ENCODE measurements at regions not wholly inside any gene's neighbourhood (a gene's known extent, or its start where the extent isn't known, plus 50 kb on each side); places are given as distances from the start of the nearest gene placed in this dataset.

- no peak for TF ChIP-seq CTCF (IDR thresholded peaks at IDR 0.05)
- Histone ChIP-seq H3K4me2 (replicated peaks; ENCODE audit: extremely low read depth, low read length, poor library complexity, severe bottlenecking) (no peak overlapping the region), H3K27ac (ENCODE audit: low read depth in 1 of 2, low read length in 2 of 2) (no peak overlapping the region), H3K9me3 (replicated peaks in 1 of 2; ENCODE audit: control insufficient read depth in 1 of 2, insufficient read depth in 1 of 2, low read length in 2 of 2) (peaks cover 0 to 9% of the 10 kb centered on the region in 2 donors), H3K4me3 (replicated peaks in 1 of 3; ENCODE audit: low read depth in 2 of 3, low read length in 3 of 3) (no peak overlapping the region), H4K20me1 (ENCODE audit: insufficient read depth, low read length) (no peaks in the 10 kb centered on the region), H3K79me2 (ENCODE audit: insufficient read depth, low read length) (no peaks in the 10 kb centered on the region), H3K27me3 (ENCODE audit: control insufficient read depth in 2 of 2, insufficient read depth in 2 of 2, low read length in 2 of 2) (no peaks in the 10 kb centered on the region), H2AFZ (ENCODE audit: insufficient read depth, low read depth, low read length, poor library complexity, severe bottlenecking) (no peak overlapping the region), H3K9ac (ENCODE audit: insufficient read depth, low read length, poor library complexity, severe bottlenecking) (no peak overlapping the region), H3K4me1 (ENCODE audit: control insufficient read depth in 1 of 2, insufficient read depth in 2 of 2, low read length in 2 of 2) (no peaks in the 10 kb centered on the region), H3K36me3 (replicated peaks in 1 of 2; ENCODE audit: control insufficient read depth in 1 of 2, insufficient read depth in 2 of 2, low read length in 2 of 2) (no peaks in the 10 kb centered on the region)
- Mint-ChIP-seq H3K27ac (peak overlapping the region in 1 of 7 donors; percentile 43), H3K36me3 (no peaks in the 10 kb centered on the region), H3K4me3 (no peak overlapping the region), H3K9me3 (peaks cover 1 to 11% (median 4%) of the 10 kb centered on the region in 7 donors), H3K27me3 (ENCODE audit: low read depth in 3 of 3) (peaks cover 0 to 5% (median 5%) of the 10 kb centered on the region in 3 donors), H3K4me1 (peaks cover 11% of the 10 kb centered on the region)
- no peak for DNase-seq
- 100% methylated on average over 3 of the region's 3 CpGs for WGBS (ENCODE audit: insufficient coverage)
- intact Hi-C loops (cut with micrococcal nuclease) = no loop called here
Measured at GRCh38 chr5:61230492-61230891, 68.2 kb upstream of the SMIM15 start.

GRCh38 chr5:61231813-61232212 lies 69.5 kb upstream of the SMIM15 start:
- no peak overlapping the region for H3K4me3 ChIP-seq (replicated peaks in 1 of 3; ENCODE audit: low read depth in 2 of 3, low read length in 3 of 3)
- intact Hi-C loops (cut with micrococcal nuclease) = no loop called here
- peaks cover 0 to 5% (median 5%) of the 10 kb centered on the region in 3 donors for H3K27me3 Mint-ChIP-seq (ENCODE audit: low read depth in 3 of 3)
- no peak overlapping the region for H2AFZ ChIP-seq (ENCODE audit: insufficient read depth, low read depth, low read length, poor library complexity, severe bottlenecking)
- no peak overlapping the region for H3K4me2 ChIP-seq (replicated peaks; ENCODE audit: extremely low read depth, low read length, poor library complexity, severe bottlenecking)
- no peaks in the 10 kb centered on the region for H3K27me3 ChIP-seq (ENCODE audit: control insufficient read depth in 2 of 2, insufficient read depth in 2 of 2, low read length in 2 of 2)
- TF ChIP-seq CTCF (IDR thresholded peaks at IDR 0.05) = no peak
- H3K79me2 ChIP-seq (ENCODE audit: insufficient read depth, low read length) = no peaks in the 10 kb centered on the region
- H3K4me3 Mint-ChIP-seq = no peak overlapping the region
- no peaks in the 10 kb centered on the region for H3K4me1 ChIP-seq (ENCODE audit: control insufficient read depth in 1 of 2, insufficient read depth in 2 of 2, low read length in 2 of 2)
- H3K27ac ChIP-seq (ENCODE audit: low read depth in 1 of 2, low read length in 2 of 2) = no peak overlapping the region
- no peak overlapping the region for H3K27ac Mint-ChIP-seq
- no peak for DNase-seq
- H4K20me1 ChIP-seq (ENCODE audit: insufficient read depth, low read length) = no peaks in the 10 kb centered on the region
- H3K9me3 ChIP-seq (replicated peaks in 1 of 2; ENCODE audit: control insufficient read depth in 1 of 2, insufficient read depth in 1 of 2, low read length in 2 of 2) = peaks cover 0 to 11% of the 10 kb centered on the region in 2 donors
- peaks cover 11% of the 10 kb centered on the region for H3K4me1 Mint-ChIP-seq
- H3K36me3 Mint-ChIP-seq = no peaks in the 10 kb centered on the region
- no peaks in the 10 kb centered on the region for H3K36me3 ChIP-seq (replicated peaks in 1 of 2; ENCODE audit: control insufficient read depth in 1 of 2, insufficient read depth in 2 of 2, low read length in 2 of 2)
- H3K9me3 Mint-ChIP-seq = peaks cover 1 to 14% (median 4%) of the 10 kb centered on the region in 7 donors
- no peak overlapping the region for H3K9ac ChIP-seq (ENCODE audit: insufficient read depth, low read length, poor library complexity, severe bottlenecking)

All from CD14-positive monocyte (primary cell).